ENCODE measurements at regions not wholly inside any gene's neighbourhood (a gene's known extent, or its start where the extent isn't known, plus 50 kb on each side); places are given as distances from the start of the nearest gene placed in this dataset.

DNA sequence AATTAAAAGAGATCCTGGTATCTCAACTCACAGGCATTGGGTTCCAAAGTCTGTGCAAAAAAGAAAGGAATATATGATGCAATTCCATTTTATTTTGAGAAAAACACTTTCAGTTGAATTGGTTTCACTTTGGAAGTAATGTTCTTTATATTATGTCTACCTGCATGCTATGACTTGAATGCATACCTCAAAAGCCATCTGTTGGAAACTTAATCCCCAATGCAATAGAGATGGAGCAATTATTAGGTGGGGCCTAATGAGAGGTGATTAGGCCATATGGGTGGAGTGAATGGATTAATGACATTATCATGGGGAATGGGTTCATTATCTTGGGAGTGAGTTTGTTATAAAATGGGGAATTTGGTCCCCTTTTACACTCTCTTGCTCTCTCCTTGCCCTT, 293.3 kb downstream of the CSNK1G3 start:
- no peaks in the 10 kb centered on the region for H3K27me3 Mint-ChIP-seq
- no peaks in the 10 kb centered on the region for H3K36me3 Mint-ChIP-seq
- H3K27ac Mint-ChIP-seq = no peak overlapping the region
- no peak overlapping the region for H3K4me3 Mint-ChIP-seq
- no peak for DNase-seq
- POLR2A ChIA-PET = no interaction called here
- no peaks in the 10 kb centered on the region for H3K4me1 Mint-ChIP-seq (ENCODE audit: low read depth)
- CTCF ChIA-PET = no interaction called here
- no peaks in the 10 kb centered on the region for H3K9me3 Mint-ChIP-seq
- intact Hi-C loops (cut with micrococcal nuclease) = no loop called here

DNA sequence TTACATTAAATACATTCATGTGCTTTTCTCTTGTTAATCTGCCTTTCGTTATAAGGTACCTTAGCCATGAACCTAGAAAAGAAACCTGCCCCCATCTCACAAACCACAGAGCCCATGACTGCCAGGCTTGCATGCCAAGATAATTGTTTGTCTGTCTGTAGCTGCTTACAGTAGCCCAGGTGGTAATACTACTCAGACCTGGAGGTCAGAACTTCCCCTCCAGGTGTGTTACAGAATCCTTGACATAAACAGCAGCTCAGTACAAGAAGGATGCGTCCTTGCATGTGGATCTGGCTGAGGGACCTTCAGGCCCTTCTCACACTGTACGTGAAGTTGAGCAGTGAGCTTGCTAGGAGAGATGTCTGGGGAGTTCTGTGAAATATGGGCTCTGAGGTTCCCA, 291.4 kb downstream of the CSNK1G3 start:
- Mint-ChIP-seq H3K4me3 (no peak overlapping the region), H3K4me1 (ENCODE audit: low read depth) (no peaks in the 10 kb centered on the region), H3K27me3 (no peaks in the 10 kb centered on the region), H3K27ac (no peak overlapping the region), H3K36me3 (no peaks in the 10 kb centered on the region), H3K9me3 (no peaks in the 10 kb centered on the region)
- DNase-seq = no peak
- intact Hi-C loops (cut with micrococcal nuclease) = no loop called here
- ChIA-PET CTCF (no interaction called here), POLR2A (no interaction called here)

DNA sequence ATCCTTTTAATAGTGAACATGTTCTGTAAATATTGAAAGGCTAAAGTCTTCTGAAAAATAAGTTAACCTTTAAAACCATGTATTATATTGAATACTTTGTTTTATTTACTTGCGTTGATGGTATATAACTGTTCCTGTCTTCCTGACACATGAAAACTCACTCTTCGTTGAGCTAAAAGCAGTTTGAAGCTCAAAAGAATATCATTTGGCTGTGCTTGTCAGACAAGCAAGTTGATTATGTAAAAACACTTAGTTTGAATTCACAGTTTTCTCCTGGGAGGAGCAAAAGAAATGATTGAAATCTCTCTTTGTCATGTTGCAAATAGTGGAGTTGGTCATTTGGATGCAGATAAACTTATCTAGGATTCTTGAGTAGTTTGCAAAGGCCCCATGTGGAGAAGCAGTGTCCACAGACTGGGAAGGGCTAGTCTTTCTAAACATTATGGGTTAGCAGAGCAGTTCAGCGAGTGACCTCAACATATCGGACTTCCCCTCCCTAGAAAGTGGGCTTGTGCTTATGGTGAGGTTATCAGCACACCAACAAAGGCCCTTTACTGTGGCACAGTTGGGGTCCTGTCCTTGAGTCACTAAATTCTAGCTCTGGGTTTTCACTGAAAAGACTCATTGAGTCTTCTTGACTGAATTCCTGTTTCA, 290.4 kb downstream of the CSNK1G3 start:
- Mint-ChIP-seq H3K27me3 (no peaks in the 10 kb centered on the region), H3K27ac (no peak overlapping the region), H3K4me1 (ENCODE audit: low read depth) (no peaks in the 10 kb centered on the region), H3K4me3 (no peak overlapping the region), H3K9me3 (no peaks in the 10 kb centered on the region), H3K36me3 (no peaks in the 10 kb centered on the region)
- no peak for DNase-seq
- intact Hi-C loops (cut with micrococcal nuclease) = no loop called here
- POLR2A ChIA-PET = no interaction called here
- CTCF ChIA-PET = no interaction called here

DNA sequence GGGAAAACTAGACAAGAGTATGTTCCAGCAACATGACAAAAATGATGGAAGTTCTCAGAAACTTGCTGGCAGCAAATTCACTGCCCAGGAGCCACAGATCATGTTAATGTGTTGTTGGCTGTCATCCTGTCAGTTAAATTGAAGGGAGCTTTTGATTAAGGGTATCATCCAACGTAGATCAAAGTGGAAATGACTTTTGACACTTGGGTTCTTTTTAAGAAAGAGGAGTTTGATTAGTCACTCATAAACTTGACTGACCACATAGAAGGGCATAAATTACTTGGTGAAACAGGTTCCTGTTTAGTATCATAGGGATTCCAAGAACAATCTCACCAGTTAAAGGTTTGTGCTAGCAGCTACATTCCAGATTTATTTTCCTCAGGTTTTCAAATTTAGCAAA, 288.7 kb downstream of the CSNK1G3 start:
- H3K4me1 Mint-ChIP-seq (ENCODE audit: low read depth) = no peaks in the 10 kb centered on the region
- H3K4me3 Mint-ChIP-seq = no peak overlapping the region
- ChIA-PET POLR2A (no interaction called here), CTCF (no interaction called here)
- H3K9me3 Mint-ChIP-seq = no peaks in the 10 kb centered on the region
- no peaks in the 10 kb centered on the region for H3K36me3 Mint-ChIP-seq
- intact Hi-C loops (cut with micrococcal nuclease) = no loop called here
- no peaks in the 10 kb centered on the region for H3K27me3 Mint-ChIP-seq
- H3K27ac Mint-ChIP-seq = no peak overlapping the region
- DNase-seq = no peak

DNA sequence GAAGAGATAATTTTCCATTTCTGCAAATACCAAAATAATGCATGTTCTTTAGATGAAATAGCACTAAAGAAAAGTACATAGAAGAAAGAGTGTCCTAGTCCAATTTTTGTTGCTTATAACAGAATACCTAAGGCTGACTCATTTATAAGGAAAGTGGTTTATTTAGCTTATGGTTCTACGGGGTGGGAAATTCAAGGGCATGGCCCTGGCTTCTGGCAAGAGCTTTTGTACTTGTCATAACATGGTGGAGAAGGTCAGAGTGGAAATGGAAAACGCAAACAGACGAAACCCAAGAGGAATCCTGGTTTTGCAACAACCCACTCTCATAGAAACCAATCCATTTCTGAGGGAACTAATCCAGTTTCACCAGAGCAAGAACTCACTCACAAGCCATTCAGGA, 283.7 kb downstream of the CSNK1G3 start:
- no peaks in the 10 kb centered on the region for H3K36me3 Mint-ChIP-seq
- no peaks in the 10 kb centered on the region for H3K4me1 Mint-ChIP-seq (ENCODE audit: low read depth)

DNA sequence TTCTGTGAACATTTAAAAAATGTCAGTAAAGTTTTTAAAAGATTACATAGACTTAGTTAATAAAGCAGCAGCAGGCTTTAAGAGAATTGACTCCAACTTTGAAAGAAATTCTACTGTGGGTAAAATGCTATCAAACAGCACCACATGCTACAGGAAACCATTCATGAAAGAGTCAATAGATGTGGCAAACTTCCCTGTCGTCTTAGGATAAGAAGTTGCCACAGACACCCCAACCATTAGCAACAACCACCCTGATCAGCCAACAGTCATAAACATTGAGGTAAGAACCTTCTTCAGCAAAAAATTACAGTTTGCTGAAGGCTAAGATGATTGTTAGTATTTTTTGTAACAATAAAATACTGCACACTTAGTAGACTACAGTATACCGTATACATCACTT, 278.2 kb downstream of the CSNK1G3 start:
- DNase-seq = no peak
- no peaks in the 10 kb centered on the region for H3K4me1 Mint-ChIP-seq (ENCODE audit: low read depth)
- POLR2A ChIA-PET = no interaction called here
- H3K9me3 Mint-ChIP-seq = peaks cover 7% of the 10 kb centered on the region
- CTCF ChIA-PET = no interaction called here
- no peak overlapping the region for H3K4me3 Mint-ChIP-seq
- no peaks in the 10 kb centered on the region for H3K36me3 Mint-ChIP-seq
- H3K27me3 Mint-ChIP-seq = no peaks in the 10 kb centered on the region
- intact Hi-C loops (cut with micrococcal nuclease) = no loop called here
- no peak overlapping the region for H3K27ac Mint-ChIP-seq

More for the DNA sequence above, 283.7 kb downstream of the CSNK1G3 start:
- ChIA-PET CTCF (no interaction called here), POLR2A (no interaction called here)
- intact Hi-C loops (cut with micrococcal nuclease) = no loop called here
- no peak overlapping the region for H3K27ac Mint-ChIP-seq
- DNase-seq = no peak
- H3K27me3 Mint-ChIP-seq = no peaks in the 10 kb centered on the region
- H3K9me3 Mint-ChIP-seq = no peaks in the 10 kb centered on the region
- no peak overlapping the region for H3K4me3 Mint-ChIP-seq

DNA sequence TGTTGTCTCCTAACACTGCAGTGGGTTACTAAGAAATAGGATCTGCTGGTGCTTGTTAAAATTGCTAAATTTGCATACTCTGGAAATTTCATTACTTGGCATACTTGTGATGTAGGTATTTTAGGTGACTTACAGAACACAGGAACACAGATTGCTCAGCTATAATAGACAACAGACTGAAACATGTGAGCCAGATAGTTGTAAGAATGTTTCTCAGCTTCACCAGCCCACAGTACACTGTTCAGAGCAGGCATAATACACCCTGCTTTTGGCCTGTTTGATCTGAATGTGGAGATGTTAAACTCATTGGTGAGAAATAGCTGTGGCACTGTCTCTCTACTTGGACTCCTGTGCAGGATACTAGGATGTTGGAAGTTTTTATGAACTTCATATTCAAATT, 275.7 kb downstream of the CSNK1G3 start:
- DNase-seq = no peak
- H3K27ac Mint-ChIP-seq = no peak overlapping the region
- peaks cover 7% of the 10 kb centered on the region for H3K9me3 Mint-ChIP-seq
- no peaks in the 10 kb centered on the region for H3K27me3 Mint-ChIP-seq
- CTCF ChIA-PET = interaction anchor here (1.2 kb wide), 1 partner anchor 41 kb away, joined by 3 read pairs; no protein-coding TSS in a partner anchor
- POLR2A ChIA-PET = no interaction called here
- H3K4me3 Mint-ChIP-seq = no peak overlapping the region
- H3K36me3 Mint-ChIP-seq = no peaks in the 10 kb centered on the region
- no peaks in the 10 kb centered on the region for H3K4me1 Mint-ChIP-seq (ENCODE audit: low read depth)
- intact Hi-C loops (cut with micrococcal nuclease) = no loop called here

DNA sequence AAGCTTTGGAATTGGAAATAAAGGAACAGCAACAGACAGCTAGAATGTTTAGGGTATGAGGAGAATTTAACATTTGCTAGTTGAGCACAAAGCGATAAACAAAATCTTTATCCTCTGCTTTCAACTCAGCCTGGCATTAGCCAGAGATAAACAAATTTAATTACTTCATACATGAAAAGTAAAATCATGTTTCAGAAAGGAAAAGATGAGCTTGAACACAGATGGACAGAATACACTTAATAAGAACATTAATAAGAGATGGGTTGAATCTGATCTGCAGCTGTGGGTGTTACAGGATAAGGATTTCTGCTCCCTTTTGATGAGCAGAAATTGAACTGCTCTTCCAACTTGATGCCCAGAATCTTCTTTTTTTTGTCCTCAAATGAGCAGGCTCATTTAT, 275.2 kb downstream of the CSNK1G3 start:
- no peaks in the 10 kb centered on the region for H3K4me1 Mint-ChIP-seq (ENCODE audit: low read depth)
- intact Hi-C loops (cut with micrococcal nuclease) = no loop called here
- H3K27me3 Mint-ChIP-seq = no peaks in the 10 kb centered on the region
- no peak overlapping the region for H3K27ac Mint-ChIP-seq
- ChIA-PET POLR2A (no interaction called here), CTCF (interaction anchor here (1.2 kb wide), 1 partner anchor 41 kb away, joined by 3 read pairs; no protein-coding TSS in a partner anchor)
- no peak for DNase-seq
- H3K9me3 Mint-ChIP-seq = peaks cover 7% of the 10 kb centered on the region
- no peak overlapping the region for H3K4me3 Mint-ChIP-seq
- H3K36me3 Mint-ChIP-seq = no peaks in the 10 kb centered on the region

DNA sequence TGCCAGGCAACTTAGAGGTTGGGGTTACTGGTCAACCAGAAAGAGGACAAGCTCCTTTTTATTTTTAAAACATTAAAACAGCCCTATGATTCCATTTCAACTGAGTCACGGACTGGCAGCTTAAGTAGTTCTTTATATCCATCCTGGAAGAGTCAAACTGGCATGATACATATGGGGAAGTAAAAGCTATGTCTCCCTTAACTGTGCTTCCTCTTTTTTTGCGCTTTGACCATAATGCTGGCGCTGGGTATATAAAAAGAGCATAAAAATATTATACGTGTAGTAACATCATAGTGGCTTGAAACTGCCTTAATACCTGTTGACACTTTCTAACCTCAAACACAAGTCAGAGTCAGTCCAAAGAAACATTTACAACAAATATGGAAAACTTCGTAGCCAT, 274.4 kb downstream of the CSNK1G3 start:
- H3K4me3 Mint-ChIP-seq = no peak overlapping the region

DNA sequence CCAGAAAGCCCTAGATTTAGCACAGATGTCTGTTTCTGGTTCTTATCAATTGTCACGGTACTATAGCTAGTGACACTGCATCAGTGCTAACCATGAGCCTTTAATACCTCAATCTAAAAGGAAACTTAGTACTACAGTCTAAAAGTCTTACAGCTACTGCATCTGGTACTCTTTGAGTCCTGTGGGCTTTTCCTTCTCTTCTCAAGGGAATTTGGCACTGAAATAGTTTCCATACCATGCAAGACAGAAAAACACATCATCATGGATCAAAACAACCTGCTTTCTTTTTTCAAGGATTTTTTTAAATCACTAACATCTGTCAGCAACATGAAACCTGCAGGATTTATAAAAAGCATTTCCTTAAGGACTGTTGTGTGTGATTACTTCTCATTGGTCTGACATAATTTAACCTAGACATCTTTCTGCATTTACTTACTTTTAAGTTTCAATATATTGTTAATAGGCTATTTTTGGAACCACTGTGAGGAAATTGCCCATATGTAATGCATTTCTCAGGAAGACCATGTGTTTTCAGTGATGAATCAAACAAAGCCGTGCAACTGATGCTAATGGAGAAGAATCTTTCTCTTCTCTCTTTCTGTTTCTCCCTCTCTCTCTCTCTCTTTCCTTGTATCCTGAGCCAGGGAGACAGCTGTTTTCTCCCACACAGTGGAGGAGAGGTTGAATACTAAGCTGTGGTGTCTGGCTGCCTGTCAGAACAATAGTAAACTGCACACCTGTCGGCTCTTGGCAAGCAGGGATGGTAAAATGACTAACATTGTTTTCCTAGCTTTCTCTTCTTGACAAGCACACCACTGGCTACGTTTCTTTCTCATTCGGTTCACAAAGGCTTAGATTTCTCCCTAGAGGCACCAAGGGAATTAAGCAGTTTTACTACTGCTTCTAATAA, 273.4 kb downstream of the CSNK1G3 start:
- CTCF ChIA-PET = no interaction called here
- intact Hi-C loops (cut with micrococcal nuclease) = no loop called here
- no peaks in the 10 kb centered on the region for H3K27me3 Mint-ChIP-seq
- POLR2A ChIA-PET = no interaction called here
- no peaks in the 10 kb centered on the region for H3K4me1 Mint-ChIP-seq (ENCODE audit: low read depth)
- no peak for DNase-seq
- no peak overlapping the region for H3K27ac Mint-ChIP-seq
- no peak overlapping the region for H3K4me3 Mint-ChIP-seq
- H3K36me3 Mint-ChIP-seq = no peaks in the 10 kb centered on the region
- H3K9me3 Mint-ChIP-seq = peaks cover 7% of the 10 kb centered on the region

More for the DNA sequence above, 274.4 kb downstream of the CSNK1G3 start:
- Mint-ChIP-seq H3K27me3 (no peaks in the 10 kb centered on the region), H3K27ac (no peak overlapping the region), H3K9me3 (peaks cover 7% of the 10 kb centered on the region), H3K36me3 (no peaks in the 10 kb centered on the region), H3K4me1 (ENCODE audit: low read depth) (no peaks in the 10 kb centered on the region)
- DNase-seq = no peak
- intact Hi-C loops (cut with micrococcal nuclease) = no loop called here
- ChIA-PET CTCF (interaction anchor here (0.6 kb wide), 1 partner anchor 115 kb away, joined by 4 read pairs; no protein-coding TSS in a partner anchor), POLR2A (no interaction called here)

DNA sequence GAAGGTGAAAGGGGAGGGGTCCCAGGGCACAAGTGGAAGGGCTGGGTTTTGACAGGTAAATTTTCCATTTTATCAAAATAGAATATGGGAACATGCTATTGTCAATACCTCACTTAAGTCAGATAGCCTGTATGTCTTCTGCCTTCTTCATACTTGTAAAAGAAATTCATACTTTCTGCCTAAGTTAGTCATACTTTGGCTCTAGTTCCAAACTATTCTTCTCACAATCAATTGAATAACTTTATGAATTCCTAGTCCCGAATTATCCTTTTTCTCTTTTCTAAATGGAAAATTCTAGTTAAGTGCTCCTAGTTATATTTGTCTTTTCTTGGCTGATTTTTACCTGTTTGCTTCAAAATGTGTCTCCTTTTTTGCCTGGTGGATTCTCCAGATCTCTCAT, 271.4 kb downstream of the CSNK1G3 start:
- CTCF ChIA-PET = no interaction called here
- no peaks in the 10 kb centered on the region for H3K36me3 Mint-ChIP-seq

DNA sequence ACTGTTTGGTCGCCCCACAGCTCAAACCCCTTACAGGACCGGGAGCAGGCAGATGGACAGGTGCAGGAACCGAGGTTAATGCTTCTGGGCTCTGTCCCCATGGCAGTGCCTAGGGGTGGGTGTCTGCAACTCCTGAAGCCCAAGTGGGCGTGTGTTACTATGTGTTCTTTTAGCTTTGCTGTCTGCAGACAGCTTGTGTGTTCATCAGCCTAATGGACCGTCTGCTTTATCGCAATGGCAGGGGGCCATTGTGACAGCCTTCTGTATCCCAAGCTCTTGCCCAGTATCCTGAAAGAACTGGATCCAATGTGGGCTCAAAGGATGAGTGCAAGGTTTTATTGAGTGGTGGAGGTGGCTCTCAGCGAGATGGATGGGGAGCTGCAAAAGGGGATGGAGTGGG, 266.7 kb downstream of the CSNK1G3 start:
- ChIA-PET POLR2A (no interaction called here), CTCF (no interaction called here)
- Mint-ChIP-seq H3K36me3 (no peaks in the 10 kb centered on the region), H3K9me3 (no peaks in the 10 kb centered on the region), H3K4me1 (ENCODE audit: low read depth) (no peaks in the 10 kb centered on the region), H3K27ac (no peak overlapping the region), H3K27me3 (no peaks in the 10 kb centered on the region), H3K4me3 (no peak overlapping the region)
- DNase-seq = no peak
- intact Hi-C loops (cut with micrococcal nuclease) = no loop called here

More for the DNA sequence above, 271.4 kb downstream of the CSNK1G3 start:
- Mint-ChIP-seq H3K4me1 (ENCODE audit: low read depth) (no peaks in the 10 kb centered on the region), H3K27me3 (no peaks in the 10 kb centered on the region), H3K4me3 (no peak overlapping the region), H3K27ac (no peak overlapping the region), H3K9me3 (no peaks in the 10 kb centered on the region)
- intact Hi-C loops (cut with micrococcal nuclease) = no loop called here
- POLR2A ChIA-PET = no interaction called here
- no peak for DNase-seq

DNA sequence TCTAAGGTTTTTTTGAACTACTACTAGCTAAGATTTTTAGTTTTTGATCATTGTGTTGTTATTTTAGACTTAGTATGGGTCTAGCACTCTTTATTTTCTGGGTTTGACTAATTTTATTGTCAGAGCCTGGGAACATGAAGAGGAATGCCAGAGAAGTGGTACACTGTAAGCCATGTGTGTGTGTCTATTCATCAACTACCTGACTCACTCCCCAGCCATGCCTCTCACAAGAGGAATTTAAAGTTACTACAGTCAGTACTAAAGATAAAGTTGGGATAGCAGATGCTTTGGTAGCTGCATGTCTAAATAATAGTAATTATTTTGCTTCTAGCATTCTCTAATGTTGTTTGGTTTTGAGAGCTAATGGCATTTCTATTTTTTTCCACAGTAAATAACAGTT, 264.8 kb downstream of the CSNK1G3 start:
- POLR2A ChIA-PET = no interaction called here
- Mint-ChIP-seq H3K4me1 (ENCODE audit: low read depth) (no peaks in the 10 kb centered on the region), H3K9me3 (no peaks in the 10 kb centered on the region), H3K27ac (no peak overlapping the region), H3K4me3 (no peak overlapping the region), H3K36me3 (no peaks in the 10 kb centered on the region), H3K27me3 (no peaks in the 10 kb centered on the region)
- CTCF ChIA-PET = interaction anchor here (0.6 kb wide), 1 partner anchor 26 kb away, joined by 3 read pairs; no protein-coding TSS in a partner anchor
- DNase-seq = no peak
- intact Hi-C loops (cut with micrococcal nuclease) = no loop called here

All from activated CD4-positive, alpha-beta memory T cell treated with anti-CD3 and anti-CD28 coated beads for 36 hours (primary cell).